DOHH2 (cell line): ENCODE measurements at regions not wholly inside any gene's neighbourhood (a gene's known extent, or its start where the extent isn't known, plus 50 kb on each side); places are given as distances from the start of the nearest gene placed in this dataset.

Experiments
- H3F3A ChIP-seq: fragments of 200-600 bp; sonication (generic), shearing (Covaris generic); 2 replicates; pipeline ENCODE4 v1.6.0; 2016; ENCODE audit warnings: antibody characterized with exemption, mild to moderate bottlenecking; ENCODE audit not compliant: control insufficient read depth, insufficient read depth
- H3K27ac ChIP-seq: fragments of 200-600 bp; sonication (generic); 2 replicates; pipeline ENCODE4 v1.5.1; 2014; ENCODE audit warnings: low read depth, mild to moderate bottlenecking, low read length, moderate library complexity
- H3K27me3 ChIP-seq: fragments of 200-600 bp; sonication (generic); 2 replicates; pipeline ENCODE4 v1.6.1; 2014; ENCODE audit warnings: mild to moderate bottlenecking, low read length, mixed read lengths; ENCODE audit not compliant: control insufficient read depth
- H3K36me3 ChIP-seq: fragments of 200-600 bp; sonication (generic); 2 replicates; pipeline ENCODE4 v1.6.1; 2014; ENCODE audit warnings: mild to moderate bottlenecking, low read length, moderate library complexity, mixed read lengths; ENCODE audit not compliant: control insufficient read depth
- H3K4me1 ChIP-seq: fragments of 200-600 bp; sonication (generic); 2 replicates; pipeline ENCODE4 v1.6.1; 2014; ENCODE audit warnings: mild to moderate bottlenecking, low read length, mixed read lengths; ENCODE audit not compliant: control insufficient read depth
- H3K4me2 ChIP-seq: fragments of 200-600 bp; sonication (generic); 2 replicates; pipeline ENCODE4 v1.6.0; 2014; ENCODE audit warnings: mild to moderate bottlenecking, low read length, moderate library complexity
- H3K4me3 ChIP-seq: fragments of 200-600 bp; sonication (generic); 2 replicates; pipeline ENCODE4 v1.5.1; 2014; ENCODE audit warnings: mild to moderate bottlenecking, low read length, mixed read lengths
- H3K79me2 ChIP-seq: fragments of 200-600 bp; sonication (generic); 2 replicates; pipeline ENCODE4 v1.6.1; 2014; ENCODE audit warnings: mild to moderate bottlenecking, low read length, mixed read lengths; ENCODE audit not compliant: control insufficient read depth
- H3K9me2 ChIP-seq: fragments of 200-600 bp; sonication (generic); replicated peaks from 2 replicates; pipeline ENCODE4 v1.6.1; 2014; ENCODE audit warnings: mild to moderate bottlenecking, low read length, mixed read lengths; ENCODE audit not compliant: control insufficient read depth
- H3K9me3 ChIP-seq: fragments of 200-600 bp; sonication (generic); 2 replicates; pipeline ENCODE4 v1.6.1; 2014; ENCODE audit warnings: antibody characterized with exemption, low read length, mixed read lengths; ENCODE audit not compliant: control insufficient read depth, insufficient read depth
- H4K20me1 ChIP-seq: fragments of 200-600 bp; sonication (generic); 2 replicates; pipeline ENCODE4 v1.6.0; 2014; ENCODE audit warnings: low read depth, mild to moderate bottlenecking, antibody characterized with exemption, low read length, moderate library complexity; ENCODE audit not compliant: control insufficient read depth, insufficient read depth
- CTCF ChIP-seq: fragments of 200-600 bp; sonication (generic); IDR thresholded peaks from one replicate; pipeline ENCODE4 v1.5.1; 2014; ENCODE audit warnings: antibody characterized with exemption, mild to moderate bottlenecking, low read depth, low read length; ENCODE audit not compliant: poor library complexity, severe bottlenecking
- EZH2phosphoT487 ChIP-seq: fragments of 200-600 bp; sonication (generic); IDR thresholded peaks from 2 replicates; pipeline ENCODE4 v1.6.1; 2017; ENCODE audit warnings: borderline replicate concordance, mild to moderate bottlenecking, antibody characterized with exemption, low read length, moderate library complexity, mixed read lengths

DNA sequence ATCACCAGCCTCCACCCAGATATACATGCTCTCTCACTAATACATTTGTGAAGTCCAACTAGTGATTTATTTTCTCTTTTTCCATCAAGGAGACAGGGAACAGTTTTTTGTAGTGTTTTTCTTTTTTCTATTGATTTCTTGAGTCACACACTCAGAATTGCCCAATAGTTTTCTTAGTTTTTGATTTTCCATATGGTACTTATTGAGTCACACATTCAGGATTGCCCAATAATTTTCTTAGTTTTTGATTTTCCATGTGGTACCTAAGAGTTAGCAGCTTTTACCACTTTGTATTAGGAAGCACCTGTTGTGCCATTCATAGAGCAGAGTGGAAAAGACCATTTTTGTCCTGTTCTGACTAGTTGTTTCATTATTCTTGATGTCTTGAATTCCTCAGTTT, 1268.8 kb downstream of the EPHA7 start:
- no peaks in the 10 kb centered on the region for H3F3A ChIP-seq
- H3K36me3 ChIP-seq = no peaks in the 10 kb centered on the region
- H4K20me1 ChIP-seq = no peaks in the 10 kb centered on the region
- H3K9me2 ChIP-seq = no peaks in the 10 kb centered on the region
- H3K27ac ChIP-seq = no peak overlapping the region
- TF ChIP-seq CTCF = no peak
- TF ChIP-seq EZH2phosphoT487 = no peak
- H3K9me3 ChIP-seq = no peaks in the 10 kb centered on the region
- no peaks in the 10 kb centered on the region for H3K27me3 ChIP-seq
- H3K4me3 ChIP-seq = no peak overlapping the region
- no peaks in the 10 kb centered on the region for H3K79me2 ChIP-seq
- H3K4me1 ChIP-seq = no peaks in the 10 kb centered on the region
- no peak overlapping the region for H3K4me2 ChIP-seq

- no peaks in the 10 kb centered on the region for H4K20me1 ChIP-seq
- no peaks in the 10 kb centered on the region for H3K36me3 ChIP-seq
- H3K4me3 ChIP-seq = no peak overlapping the region
- no peaks in the 10 kb centered on the region for H3K9me2 ChIP-seq
- H3K79me2 ChIP-seq = no peaks in the 10 kb centered on the region
- no peaks in the 10 kb centered on the region for H3K4me1 ChIP-seq
- H3F3A ChIP-seq = no peaks in the 10 kb centered on the region
- no peaks in the 10 kb centered on the region for H3K27me3 ChIP-seq
- H3K27ac ChIP-seq = no peak overlapping the region
- H3K4me2 ChIP-seq = no peak overlapping the region
- no peaks in the 10 kb centered on the region for H3K9me3 ChIP-seq
- TF ChIP-seq CTCF (no peak), EZH2phosphoT487 (no peak)
Measured at GRCh38 chr6:92147246-92147645, 1272.1 kb downstream of the EPHA7 start.

- Histone ChIP-seq H4K20me1 (no peaks in the 10 kb centered on the region), H3K27ac (no peak overlapping the region), H3K9me3 (no peaks in the 10 kb centered on the region), H3K79me2 (no peaks in the 10 kb centered on the region), H3K9me2 (no peaks in the 10 kb centered on the region), H3K4me2 (no peak overlapping the region), H3K4me3 (no peak overlapping the region), H3K4me1 (no peaks in the 10 kb centered on the region), H3K27me3 (no peaks in the 10 kb centered on the region), H3K36me3 (no peaks in the 10 kb centered on the region), H3F3A (no peaks in the 10 kb centered on the region)
- TF ChIP-seq CTCF (no peak), EZH2phosphoT487 (no peak)
Measured at GRCh38 chr6:92139601-92140000, 1279.8 kb downstream of the EPHA7 start.

- Histone ChIP-seq H4K20me1 (no peaks in the 10 kb centered on the region), H3F3A (no peaks in the 10 kb centered on the region), H3K36me3 (no peaks in the 10 kb centered on the region), H3K9me3 (no peaks in the 10 kb centered on the region), H3K4me2 (no peak overlapping the region), H3K4me3 (no peak overlapping the region), H3K27me3 (no peaks in the 10 kb centered on the region), H3K79me2 (no peaks in the 10 kb centered on the region), H3K4me1 (no peaks in the 10 kb centered on the region), H3K9me2 (no peaks in the 10 kb centered on the region; the same call in 1 of the 2 replicates), H3K27ac (no peak overlapping the region)
- TF ChIP-seq CTCF = no peak
- TF ChIP-seq EZH2phosphoT487 = no peak
Measured at GRCh38 chr6:92132957-92133356, 1286.4 kb downstream of the EPHA7 start.
